H1 (cell line): ENCODE measurements at regions not wholly inside any gene's neighbourhood (a gene's known extent, or its start where the extent isn't known, plus 50 kb on each side); places are given as distances from the start of the nearest gene placed in this dataset.

Experiments
- CTCF ChIA-PET: fragments of 300-600 bp; sonication (Branson Sonifier 250); formaldehyde crosslinking; loops from one replicate; lab custom pipeline; 2021; ENCODE audit not compliant: partially characterized antibody; lab: Charles Lee
- POLR2A ChIA-PET: fragments of 300-600 bp; sonication (Branson Sonifier 250); formaldehyde crosslinking; loops from one replicate; lab custom pipeline; 2021; ENCODE audit warnings: inconsistent platforms; ENCODE audit not compliant: partially characterized antibody; lab: Charles Lee
- DNase-seq, 2 experiments: peaks; one replicate each; pipeline versions ENCODE4 v3.0.0 to v3.0.0-alpha.2; 2010 to 2022; ENCODE audit warnings: low spot score in 2 of 2, low read depth in 1 of 2, mixed read lengths in 1 of 2
- FAIRE-seq: peaks from 2 replicates; lab custom pipeline; 2011; peaks lifted over from hg19 to GRCh38; lab: Jason Lieb, UNC
- H2AFZ ChIP-seq: 2 replicates; pipeline ENCODE4 v1.8.1; 2012; ENCODE audit warnings: low read length, inconsistent platforms
- H2AK5ac ChIP-seq: 2 replicates; pipeline ENCODE4 v1.6.1; 2013; ENCODE audit warnings: low read depth, low read length
- H2BK120ac ChIP-seq: replicated peaks from 2 replicates; pipeline ENCODE3; 2013; ENCODE audit warnings: low read depth, low read length, inconsistent platforms
- H2BK12ac ChIP-seq: 2 replicates; pipeline ENCODE4 v1.6.1; 2013; ENCODE audit warnings: low read depth, low read length
- H2BK15ac ChIP-seq: 2 replicates; pipeline ENCODE4 v1.6.1; 2013; ENCODE audit warnings: low read length
- H2BK20ac ChIP-seq: 2 replicates; pipeline ENCODE4 v1.6.1; 2013; ENCODE audit warnings: low read length
- H2BK5ac ChIP-seq: 2 replicates; pipeline ENCODE4 v1.6.1; 2013; ENCODE audit warnings: low read depth, low read length
- H3K14ac ChIP-seq: 2 replicates; pipeline ENCODE4 v1.6.1; 2013; ENCODE audit warnings: inconsistent platforms; ENCODE audit not compliant: insufficient read length
- H3K18ac ChIP-seq: 2 replicates; pipeline ENCODE4 v1.6.1; 2013; ENCODE audit warnings: low read length; ENCODE audit errors: extremely low read depth
- H3K23ac ChIP-seq: 2 replicates; pipeline ENCODE4 v1.6.1; 2013; ENCODE audit warnings: inconsistent platforms; ENCODE audit not compliant: insufficient read length
- H3K23me2 ChIP-seq: 2 replicates; pipeline ENCODE4 v1.6.1; 2013; ENCODE audit warnings: low read depth, low read length
- H3K27ac ChIP-seq: 2 replicates; pipeline ENCODE4 v1.6.1; 2011; ENCODE audit warnings: low read depth, low read length, inconsistent platforms
- H3K27me3 ChIP-seq, 4 experiments: replicated peaks in 1 of 4; 1 replicate in 1 of 4; 2 replicates in 3 of 4; pipeline versions ENCODE4 v1.6.1 to v1.8.1; 2011 to 2013; ENCODE audit warnings: low read length in 3 of 4, mild to moderate bottlenecking in 3 of 4, inconsistent platforms in 2 of 4, mixed read lengths in 2 of 4, moderate library complexity in 1 of 4; ENCODE audit not compliant: control insufficient read depth in 3 of 4, insufficient read depth in 3 of 4; ENCODE audit errors: extremely low read depth in 1 of 4
- H3K36me3 ChIP-seq, 4 experiments: 2 replicates each; pipeline versions ENCODE4 v1.6.1 to v1.8.1; 2011 to 2013; ENCODE audit warnings: mild to moderate bottlenecking in 4 of 4, low read length in 3 of 4, moderate library complexity in 2 of 4, control low read depth in 1 of 4, inconsistent platforms in 1 of 4; ENCODE audit not compliant: insufficient read depth in 4 of 4, control insufficient read depth in 2 of 4
- H3K4ac ChIP-seq: replicated peaks from 2 replicates; pipeline ENCODE3; 2013; ENCODE audit warnings: low read length, low read depth, mixed read lengths, inconsistent platforms; ENCODE audit not compliant: insufficient read length
- H3K4me1 ChIP-seq, 4 experiments: replicated peaks in 1 of 4; 1 replicate in 1 of 4; 2 replicates in 3 of 4; pipeline versions ENCODE4 v1.6.1 to v1.8.1; 2011 to 2013; ENCODE audit warnings: low read length in 3 of 4, inconsistent platforms in 2 of 4, mixed read lengths in 1 of 4; ENCODE audit not compliant: insufficient read depth in 4 of 4, control insufficient read depth in 3 of 4
- H3K4me2 ChIP-seq, 2 experiments: 2 replicates each; pipeline versions ENCODE4 v1.6.1 to v1.8.1; 2011 to 2013; ENCODE audit warnings: low read depth in 2 of 2, low read length in 2 of 2, control low read depth in 1 of 2, inconsistent platforms in 1 of 2, mild to moderate bottlenecking in 1 of 2; ENCODE audit not compliant: insufficient read depth in 1 of 2
- H3K4me3 ChIP-seq, 4 experiments: fragments of 200-600, 300-600 bp in 1 of 4; sonication (generic), shearing (Covaris generic), sonication (Bioruptor Twin) in 1 of 4; 2 replicates each; pipeline versions ENCODE4 v1.5.1 to v1.8.1; 2011 to 2016; ENCODE audit warnings: low read length in 4 of 4, low read depth in 3 of 4, control low read depth in 2 of 4, inconsistent platforms in 2 of 4, mild to moderate bottlenecking in 2 of 4, mixed read lengths in 1 of 4, moderate library complexity in 1 of 4; ENCODE audit not compliant: insufficient read depth in 2 of 4; ENCODE audit errors: extremely low read depth in 1 of 4
- H3K56ac ChIP-seq: replicated peaks from 2 replicates; pipeline ENCODE3; 2013; ENCODE audit warnings: low read depth, mild to moderate bottlenecking, mixed read lengths, low read length, inconsistent platforms; ENCODE audit not compliant: insufficient read length
- H3K79me1 ChIP-seq: 2 replicates; pipeline ENCODE4 v1.6.1; 2013; ENCODE audit warnings: low read depth, low read length, control low read depth
- H3K79me2 ChIP-seq, 2 experiments: 2 replicates each; pipeline versions ENCODE4 v1.6.1 to v1.8.1; 2012 to 2013; ENCODE audit warnings: low read length in 2 of 2, mild to moderate bottlenecking in 2 of 2, inconsistent platforms in 1 of 2; ENCODE audit not compliant: insufficient read depth in 2 of 2, control insufficient read depth in 1 of 2
- H3K9ac ChIP-seq, 4 experiments: replicated peaks in 1 of 4; 1 replicate in 1 of 4; 2 replicates in 3 of 4; pipeline versions ENCODE4 v1.6.1 to v1.8.1; 2011 to 2013; ENCODE audit warnings: low read depth in 3 of 4, low read length in 3 of 4, control low read depth in 2 of 4, mild to moderate bottlenecking in 2 of 4, moderate library complexity in 2 of 4, inconsistent platforms in 1 of 4; ENCODE audit errors: extremely low read depth in 1 of 4
- H3K9me3 ChIP-seq, 2 experiments: 2 replicates each; pipeline versions ENCODE4 v1.6.1 to v1.8.1; 2012 to 2013; ENCODE audit warnings: mild to moderate bottlenecking in 2 of 2, moderate library complexity in 2 of 2, control low read depth in 1 of 2, inconsistent platforms in 1 of 2, low read depth in 1 of 2, low read length in 1 of 2, mixed read lengths in 1 of 2; ENCODE audit not compliant: insufficient read depth in 2 of 2
- H4K20me1 ChIP-seq, 2 experiments: replicated peaks in 1 of 2; 2 replicates each; pipeline versions ENCODE3 to v1.8.1; 2011 to 2013; ENCODE audit warnings: inconsistent platforms in 2 of 2, low read length in 2 of 2, mild to moderate bottlenecking in 1 of 2; ENCODE audit not compliant: insufficient read depth in 2 of 2, control insufficient read depth in 1 of 2
- H4K5ac ChIP-seq: 2 replicates; pipeline ENCODE4 v1.6.1; 2013; ENCODE audit warnings: low read length, low read depth, mixed read lengths, inconsistent platforms; ENCODE audit not compliant: insufficient read length
- H4K8ac ChIP-seq: 2 replicates; pipeline ENCODE4 v1.8.0; 2013; ENCODE audit warnings: mild to moderate bottlenecking, moderate library complexity, low read length, inconsistent platforms; ENCODE audit not compliant: insufficient read depth; ENCODE audit errors: extremely low read depth
- H4K91ac ChIP-seq: replicated peaks from 2 replicates; pipeline ENCODE3; 2013; ENCODE audit warnings: low read length, mixed read lengths, inconsistent platforms; ENCODE audit not compliant: insufficient read length
- ASH2L ChIP-seq: fragments of 200-600, 300-600 bp; sonication (generic); IDR thresholded peaks from one replicate; pipeline ENCODE4 v1.7.1; 2017; ENCODE audit warnings: low read length
- BACH1 ChIP-seq: IDR thresholded peaks from 2 replicates; pipeline ENCODE4 v1.6.1; 2012; ENCODE audit warnings: low read length, improper control_type of control experiment
- CREB1 ChIP-seq: IDR thresholded peaks from 2 replicates; pipeline ENCODE4 v1.6.1; 2012; ENCODE audit warnings: inconsistent platforms
- FOSL1 ChIP-seq: IDR thresholded peaks from 2 replicates; pipeline ENCODE4 v1.6.1; 2011; ENCODE audit warnings: mild to moderate bottlenecking, low read depth, low read length, moderate library complexity; ENCODE audit not compliant: insufficient read depth
- GTF2F1 ChIP-seq: IDR thresholded peaks from 2 replicates; pipeline ENCODE4 v1.6.1; 2012; ENCODE audit warnings: low read depth, low read length, improper control_type of control experiment, borderline replicate concordance
- HDAC2 ChIP-seq, 2 experiments: fragments of 300-600 bp in 1 of 2; sonication (generic) in 1 of 2; IDR thresholded peaks; 2 replicates each; pipeline ENCODE4 v1.6.1; 2011 to 2012; ENCODE audit warnings: low read depth in 2 of 2, low read length in 2 of 2, mild to moderate bottlenecking in 2 of 2, moderate library complexity in 2 of 2, borderline replicate concordance in 1 of 2, inconsistent platforms in 1 of 2
- KDM1A ChIP-seq: fragments of 200-600, 300-600 bp; sonication (generic); IDR thresholded peaks from 2 replicates; pipeline ENCODE4 v1.7.1; 2016; ENCODE audit warnings: mild to moderate bottlenecking, low read length, borderline replicate concordance
- RNF2 ChIP-seq: fragments of 200-900, 300-1000 bp; sonication (generic); IDR thresholded peaks from 2 replicates; pipeline ENCODE4 v1.7.1; 2016; ENCODE audit warnings: borderline replicate concordance, low read depth, mild to moderate bottlenecking, antibody characterized with exemption, low read length; ENCODE audit not compliant: poor library complexity, severe bottlenecking; ENCODE audit errors: missing control alignments
- SAP30 ChIP-seq: fragments of 300-600 bp; sonication (generic); IDR thresholded peaks from 2 replicates; pipeline ENCODE4 v1.7.1; 2012; ENCODE audit warnings: low read length, moderate library complexity, mild to moderate bottlenecking, inconsistent platforms; ENCODE audit not compliant: insufficient read depth, insufficient replicate concordance
- SP4 ChIP-seq: IDR thresholded peaks from 2 replicates; pipeline ENCODE4 v1.6.1; 2012; ENCODE audit warnings: low read length, inconsistent platforms
- SRF ChIP-seq: IDR thresholded peaks from 2 replicates; pipeline ENCODE4 v1.6.1; 2011; ENCODE audit warnings: mild to moderate bottlenecking, low read depth, low read length, moderate library complexity
- TBP ChIP-seq: IDR thresholded peaks from 2 replicates; pipeline ENCODE4 v1.6.1; 2011; ENCODE audit warnings: low read depth, low read length, improper control_type of control experiment
- WGBS, 2 experiments: shearing (Covaris generic) in 1 of 2; methylation state at CpG; one replicate each; pipeline versions ENCODE4 v1.1.6 to v1.1.7; 2013 to 2015; ENCODE audit warnings: low lambda C conversion rate in 2 of 2, mixed read lengths in 2 of 2, inconsistent platforms in 1 of 2, low coverage in 1 of 2, missing lambda C conversion rate in 1 of 2; ENCODE audit not compliant: insufficient replicate concordance in 2 of 2, insufficient coverage in 1 of 2, insufficient read length in 1 of 2; ENCODE audit errors: extremely low coverage in 1 of 2, missing lambda C conversion rate in 1 of 2; 5-methylcytosine and 5-hydroxymethylcytosine counted together
- TF ChIP-seq, protein P1 (sequence below): IDR thresholded peaks from 2 replicates; pipeline ENCODE4 v1.6.1; 2011; ENCODE audit warnings: low read length, improper control_type of control experiment
- TF ChIP-seq, protein P2 (sequence below): IDR thresholded peaks from 2 replicates; pipeline ENCODE4 v1.6.1; 2012; ENCODE audit warnings: inconsistent platforms

- no peaks in the 10 kb centered on the region for H3K4me1 ChIP-seq
- no peak overlapping the region for H4K8ac ChIP-seq
- H2BK15ac ChIP-seq = no peak overlapping the region
- H3K36me3 ChIP-seq = no peaks in the 10 kb centered on the region
- no peaks in the 10 kb centered on the region for H3K9me3 ChIP-seq
- H4K20me1 ChIP-seq = no peaks in the 10 kb centered on the region
- no peak overlapping the region for H2AK5ac ChIP-seq
- no peaks in the 10 kb centered on the region for H3K23me2 ChIP-seq
- DNase-seq (no peak), FAIRE-seq (no peak)
- H4K5ac ChIP-seq = no peak overlapping the region
- H2BK12ac ChIP-seq = no peak overlapping the region
- no peak overlapping the region for H3K9ac ChIP-seq
- no peak overlapping the region for H3K56ac ChIP-seq
- no peaks in the 10 kb centered on the region for H3K27me3 ChIP-seq
- H3K4me3 ChIP-seq = no peak overlapping the region
- 89% methylated on average over 3 of the region's 3 CpGs; no CpG with 5 or more reads in 1 of the 2 experiments for WGBS, 2 experiments
- H3K4me2 ChIP-seq = no peak overlapping the region
- H2BK20ac ChIP-seq = no peak overlapping the region
- H4K91ac ChIP-seq = no peak overlapping the region
- ChIA-PET CTCF (no interaction called here), POLR2A (no interaction called here)
- H2AFZ ChIP-seq = no peak overlapping the region
- H3K27ac ChIP-seq = no peak overlapping the region
- H3K79me2 ChIP-seq = no peaks in the 10 kb centered on the region
- H3K23ac ChIP-seq = no peak overlapping the region
- no peak overlapping the region for H2BK5ac ChIP-seq
- no peak overlapping the region for H3K14ac ChIP-seq
- no peaks in the 10 kb centered on the region for H3K79me1 ChIP-seq
- H3K4ac ChIP-seq = no peak overlapping the region
- no peak overlapping the region for H2BK120ac ChIP-seq
- H3K18ac ChIP-seq = no peak overlapping the region
- TF ChIP-seq KDM1A = no peak
- no peak for TF ChIP-seq ASH2L
- no peak for TF ChIP-seq RNF2
- TF ChIP-seq, protein P1, sequence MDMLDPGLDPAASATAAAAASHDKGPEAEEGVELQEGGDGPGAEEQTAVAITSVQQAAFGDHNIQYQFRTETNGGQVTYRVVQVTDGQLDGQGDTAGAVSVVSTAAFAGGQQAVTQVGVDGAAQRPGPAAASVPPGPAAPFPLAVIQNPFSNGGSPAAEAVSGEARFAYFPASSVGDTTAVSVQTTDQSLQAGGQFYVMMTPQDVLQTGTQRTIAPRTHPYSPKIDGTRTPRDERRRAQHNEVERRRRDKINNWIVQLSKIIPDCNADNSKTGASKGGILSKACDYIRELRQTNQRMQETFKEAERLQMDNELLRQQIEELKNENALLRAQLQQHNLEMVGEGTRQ = no peak
- TF ChIP-seq, protein P2, sequence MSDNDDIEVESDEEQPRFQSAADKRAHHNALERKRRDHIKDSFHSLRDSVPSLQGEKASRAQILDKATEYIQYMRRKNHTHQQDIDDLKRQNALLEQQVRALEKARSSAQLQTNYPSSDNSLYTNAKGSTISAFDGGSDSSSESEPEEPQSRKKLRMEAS = no peak
- TF ChIP-seq HDAC2 (IDR thresholded peaks at IDR 0.05; ENCODE audit: borderline replicate concordance in 1 of 2, low read depth in 2 of 2, low read length in 2 of 2) = no peak
- no peak for TF ChIP-seq GTF2F1
- TF ChIP-seq SRF = no peak
- TF ChIP-seq SAP30 = no peak
- TF ChIP-seq CREB1 = no peak
- TF ChIP-seq TBP = no peak
- no peak for TF ChIP-seq BACH1
- no peak for TF ChIP-seq SP4
- no peak for TF ChIP-seq FOSL1
Measured at GRCh38 chr1:82420584-82420983, 619.9 kb downstream of the ADGRL2 start.
